GM18511 (cell line): ENCODE measurements at regions not wholly inside any gene's neighbourhood (a gene's known extent, or its start where the extent isn't known, plus 50 kb on each side); places are given as distances from the start of the nearest gene placed in this dataset.
"Not testable (repeated sequence)": the region's sequence is repeated elsewhere in the genome, so short reads cannot be mapped to it uniquely, and the experiment has no call there.

Experiments
- ATAC-seq: cut with Tn5 transposase; IDR thresholded peaks from one replicate; pipeline ENCODE4 v1.9.1; 2021; ENCODE audit warnings: mild to moderate bottlenecking, moderate library complexity; ENCODE audit not compliant: unreplicated experiment

- ATAC-seq, result no peak
These were observed 51.6 kb upstream of the BLTP1 start for GRCh38 chr4:122100508-122100907.

DNA sequence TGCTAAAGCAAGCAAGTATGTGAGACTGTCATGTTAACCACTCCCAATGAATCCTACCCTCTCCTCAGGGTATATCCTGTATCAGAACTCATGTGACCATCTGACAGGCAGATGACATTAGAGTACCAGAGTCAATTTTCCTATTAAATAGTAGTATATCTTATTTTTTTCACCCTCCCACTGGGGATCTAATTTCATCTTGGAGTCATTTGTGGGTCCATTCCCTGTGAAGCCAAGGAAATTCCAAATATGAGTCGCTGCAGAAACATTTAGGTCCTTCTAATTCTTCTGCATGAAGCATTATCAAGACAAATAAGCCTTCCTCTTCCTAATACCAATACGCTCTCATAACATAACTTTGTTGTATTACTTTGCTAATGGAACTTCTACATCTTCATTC, 52.2 kb upstream of the BLTP1 start:
- ATAC-seq, result no peak

DNA sequence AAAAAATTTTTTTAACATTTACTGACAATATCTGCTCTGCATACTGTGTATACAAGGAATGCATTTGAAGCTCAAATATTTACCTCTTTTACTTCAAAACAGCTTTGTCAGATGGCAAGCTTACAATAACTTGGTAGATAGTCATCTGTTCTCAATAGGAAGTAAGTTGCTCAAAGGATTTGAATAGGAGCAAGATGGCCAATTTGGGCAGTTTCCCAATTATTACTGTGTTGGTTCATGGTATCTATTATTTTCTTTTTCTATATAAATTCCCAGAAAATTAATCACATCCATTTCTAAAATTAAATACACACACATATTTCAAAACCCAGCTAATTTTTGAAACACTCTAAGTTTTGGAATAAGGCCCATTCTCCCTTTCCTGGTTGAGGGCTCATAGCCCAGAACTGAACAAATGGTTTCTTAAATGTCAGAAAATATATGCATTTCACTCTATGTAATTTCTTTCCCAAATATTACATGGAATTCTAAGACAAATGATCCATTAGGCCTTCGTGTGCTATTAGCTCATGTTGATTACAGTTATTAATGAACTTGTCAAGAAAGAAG, 60.2 kb upstream of the BLTP1 start:
- no peak for ATAC-seq

DNA sequence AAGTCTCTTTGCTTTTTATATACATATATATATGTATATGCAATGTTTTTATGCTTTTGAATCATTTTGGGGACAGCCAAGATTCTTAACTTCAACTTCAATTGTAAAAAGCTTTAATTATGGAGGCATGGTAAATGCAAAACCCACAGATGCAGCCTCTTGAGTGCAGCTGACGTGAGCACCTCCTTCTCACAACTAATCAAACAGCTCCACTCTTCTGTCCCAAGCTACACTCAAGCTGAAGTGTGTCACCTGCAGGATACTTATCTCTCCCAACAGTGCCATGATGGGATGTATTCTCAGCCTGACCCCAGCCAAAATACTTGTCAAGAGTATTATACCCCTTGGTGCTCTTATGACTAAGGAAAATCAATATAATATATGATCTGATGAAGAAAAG, 60.7 kb upstream of the BLTP1 start:
- no peak for ATAC-seq

GRCh38 chr4:122090989-122091388, 61.1 kb upstream of the BLTP1 start:
- ATAC-seq, result no peak

DNA sequence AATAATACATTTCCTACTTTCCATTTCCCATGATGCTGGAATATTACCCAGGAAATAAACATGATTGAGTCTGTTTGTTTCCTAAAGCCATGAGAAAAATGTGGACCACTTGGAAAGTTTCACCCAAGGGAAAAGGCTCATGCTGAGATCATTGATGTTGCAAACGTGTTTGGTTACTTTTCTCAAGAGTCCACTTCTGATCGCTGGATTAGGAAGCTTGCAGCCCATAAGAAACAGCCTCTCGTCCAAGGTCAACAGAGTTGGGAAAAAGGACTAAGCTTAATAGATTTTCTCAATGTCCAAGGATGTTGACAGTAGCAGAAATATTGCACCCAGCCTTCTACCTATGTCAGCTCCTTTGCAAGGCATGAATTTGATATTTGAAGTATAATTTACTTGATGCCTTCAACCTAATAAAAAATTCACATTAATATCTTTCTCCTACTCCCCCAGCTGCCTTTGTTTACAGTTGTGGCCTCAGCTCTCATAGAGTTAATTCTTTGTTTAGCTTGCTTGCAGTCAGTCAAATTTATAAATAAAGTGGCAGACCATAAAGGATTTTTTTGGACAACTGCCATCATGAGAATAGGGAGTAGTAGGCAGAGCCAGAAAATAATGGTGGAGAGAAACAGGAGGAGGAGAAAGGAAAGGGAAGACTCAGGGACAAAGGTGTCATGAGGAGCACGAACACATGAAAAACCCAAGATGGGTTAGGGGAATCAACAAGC, 65.6 kb upstream of the BLTP1 start:
- ATAC-seq, result no peak

DNA sequence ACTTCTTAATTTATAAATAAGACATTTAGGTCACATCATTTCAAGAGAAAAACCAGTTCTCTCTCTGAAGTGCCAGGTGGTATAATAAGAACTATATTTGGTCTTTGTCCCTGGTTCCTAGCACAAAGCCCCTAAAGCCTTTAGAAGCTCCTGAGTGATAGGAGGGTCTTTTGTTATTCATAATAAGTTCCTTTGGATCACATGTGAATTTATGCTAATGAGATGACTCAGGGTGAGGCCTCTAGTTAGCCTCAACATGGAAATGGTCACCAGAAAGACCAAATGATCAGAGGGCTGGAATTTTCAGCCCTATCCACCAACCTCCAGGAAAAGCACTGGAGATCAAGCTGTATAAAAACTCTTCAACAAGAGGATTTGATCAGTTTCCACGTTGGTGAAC, 68.1 kb upstream of the BLTP1 start:
- ATAC-seq, result no peak

DNA sequence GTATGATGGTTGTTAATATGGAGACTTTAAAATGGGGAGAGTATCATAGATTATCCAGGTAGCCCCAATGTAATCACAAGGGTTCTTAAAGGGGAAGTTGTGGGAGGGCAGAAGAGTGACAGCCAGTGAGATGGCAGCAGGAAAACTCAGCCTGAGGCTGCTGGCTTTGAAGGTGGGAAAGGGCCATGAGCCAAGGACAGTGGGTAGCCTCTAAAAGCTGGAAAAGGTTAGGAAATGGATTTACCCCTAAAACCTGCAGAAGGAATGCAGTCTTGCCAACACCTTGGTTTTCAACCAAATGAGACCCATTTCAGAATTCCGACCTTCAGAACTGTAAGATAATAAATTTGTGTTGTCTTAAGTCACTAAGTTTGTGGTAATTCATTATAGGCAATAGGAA, 68.8 kb upstream of the BLTP1 start:
- ATAC-seq, result no peak

GRCh38 chr4:122082661-122083060, 69.5 kb upstream of the BLTP1 start:
- ATAC-seq, result no peak

- ATAC-seq, result not testable (repeated sequence)
These were observed 74.5 kb upstream of the BLTP1 start for GRCh38 chr4:122077653-122078052.

DNA sequence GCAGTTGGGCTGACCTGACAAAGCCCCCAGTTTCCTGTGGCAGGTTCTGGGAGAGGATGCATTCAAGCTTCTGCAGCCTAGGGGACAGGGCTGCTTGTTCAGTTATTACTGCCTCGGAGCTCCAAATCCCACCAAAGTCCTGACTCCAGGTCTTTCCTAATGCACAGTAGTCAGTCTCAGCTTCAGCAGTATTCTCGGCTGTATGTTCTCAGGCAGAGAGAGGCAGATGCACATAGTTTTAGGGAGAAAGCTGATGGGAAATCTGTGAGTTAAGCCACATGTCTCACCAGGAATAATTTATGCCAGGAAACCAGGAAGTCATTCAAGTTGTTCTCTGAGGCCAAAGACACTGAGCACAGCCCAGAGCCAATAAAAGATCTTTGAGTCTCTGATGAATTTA, 75.3 kb upstream of the BLTP1 start:
- not testable (repeated sequence) for ATAC-seq

DNA sequence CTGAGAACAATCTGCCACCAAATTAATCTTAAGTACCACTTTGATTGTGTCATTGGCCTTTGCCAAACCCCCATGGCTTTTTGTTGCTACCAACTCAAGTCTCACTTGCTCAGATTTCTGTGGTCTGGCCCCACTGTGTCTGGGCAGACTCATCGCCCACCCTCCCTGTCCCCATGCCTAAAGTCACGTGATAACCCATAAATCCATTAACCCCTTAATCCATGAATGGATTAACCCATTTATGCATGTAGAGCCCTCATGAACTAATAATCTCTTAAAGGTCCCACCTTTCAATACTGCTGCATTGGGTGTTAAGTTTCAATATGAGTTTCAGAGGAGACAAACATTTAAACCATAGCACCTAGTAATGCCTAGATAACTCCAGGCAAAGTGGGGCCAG, 78.5 kb upstream of the BLTP1 start:
- ATAC-seq, result no peak

- no peak for ATAC-seq
These were observed 86.2 kb upstream of the BLTP1 start for GRCh38 chr4:122065915-122066314.

DNA sequence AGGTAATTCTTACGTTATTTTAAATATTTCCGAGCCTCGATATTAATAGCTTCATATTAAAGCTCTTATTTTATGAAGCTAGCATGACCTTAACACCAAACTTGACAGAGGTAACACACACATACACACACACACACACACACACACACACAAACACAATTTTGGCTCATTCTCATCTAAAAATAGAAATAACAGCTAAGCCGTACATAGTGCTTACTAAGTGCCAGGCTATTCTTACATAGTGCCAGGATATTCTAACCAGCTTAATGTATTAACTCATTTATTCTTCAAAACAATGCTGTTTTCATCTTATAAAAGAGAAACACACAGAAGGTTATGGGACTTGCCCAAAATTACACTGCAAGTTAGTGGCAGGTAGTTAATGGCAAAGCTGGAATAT, 87.0 kb upstream of the BLTP1 start:
- ATAC-seq, result no peak

GRCh38 chr4:122053186-122053585, 98.9 kb upstream of the BLTP1 start:
- ATAC-seq, result no peak

DNA sequence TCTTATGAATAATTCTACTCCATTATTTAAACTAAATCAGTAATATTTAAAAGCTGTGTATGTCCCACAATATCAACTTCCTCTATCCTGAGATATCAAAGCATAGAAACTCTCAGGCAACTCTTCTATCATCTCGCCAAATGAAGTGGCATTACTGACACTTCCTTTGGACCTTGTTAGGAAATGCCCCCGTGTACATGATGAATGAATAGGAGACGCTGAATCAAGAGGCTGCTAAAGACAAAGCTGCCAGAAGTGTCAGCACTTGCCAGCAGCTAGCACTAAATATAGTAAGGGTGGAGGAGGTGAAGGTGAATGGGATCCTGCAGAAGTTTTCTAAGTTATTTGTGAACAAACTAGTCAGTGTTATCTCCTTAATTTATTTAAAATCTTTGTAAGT, 99.5 kb upstream of the BLTP1 start:
- ATAC-seq, result no peak

DNA sequence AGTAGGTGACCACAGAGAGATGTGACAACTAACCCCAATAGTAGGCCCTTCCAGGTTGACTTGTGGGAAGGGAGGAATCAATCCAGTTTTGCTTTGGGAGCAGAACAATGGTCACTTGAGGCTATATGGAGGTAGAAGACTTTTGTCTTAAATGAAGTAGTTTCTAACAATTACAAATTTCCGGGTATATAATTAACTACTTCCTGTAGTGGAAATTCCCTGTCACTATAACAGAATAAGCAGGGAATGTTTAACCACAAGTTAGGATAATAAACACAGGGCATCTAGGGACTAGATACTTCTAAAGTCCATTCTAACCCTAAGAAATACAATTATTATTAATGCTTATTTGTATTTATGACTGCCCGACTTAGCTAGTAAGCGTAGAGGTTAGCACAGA, 99.0 kb upstream of the TRPC3 start:
- no peak for ATAC-seq

DNA sequence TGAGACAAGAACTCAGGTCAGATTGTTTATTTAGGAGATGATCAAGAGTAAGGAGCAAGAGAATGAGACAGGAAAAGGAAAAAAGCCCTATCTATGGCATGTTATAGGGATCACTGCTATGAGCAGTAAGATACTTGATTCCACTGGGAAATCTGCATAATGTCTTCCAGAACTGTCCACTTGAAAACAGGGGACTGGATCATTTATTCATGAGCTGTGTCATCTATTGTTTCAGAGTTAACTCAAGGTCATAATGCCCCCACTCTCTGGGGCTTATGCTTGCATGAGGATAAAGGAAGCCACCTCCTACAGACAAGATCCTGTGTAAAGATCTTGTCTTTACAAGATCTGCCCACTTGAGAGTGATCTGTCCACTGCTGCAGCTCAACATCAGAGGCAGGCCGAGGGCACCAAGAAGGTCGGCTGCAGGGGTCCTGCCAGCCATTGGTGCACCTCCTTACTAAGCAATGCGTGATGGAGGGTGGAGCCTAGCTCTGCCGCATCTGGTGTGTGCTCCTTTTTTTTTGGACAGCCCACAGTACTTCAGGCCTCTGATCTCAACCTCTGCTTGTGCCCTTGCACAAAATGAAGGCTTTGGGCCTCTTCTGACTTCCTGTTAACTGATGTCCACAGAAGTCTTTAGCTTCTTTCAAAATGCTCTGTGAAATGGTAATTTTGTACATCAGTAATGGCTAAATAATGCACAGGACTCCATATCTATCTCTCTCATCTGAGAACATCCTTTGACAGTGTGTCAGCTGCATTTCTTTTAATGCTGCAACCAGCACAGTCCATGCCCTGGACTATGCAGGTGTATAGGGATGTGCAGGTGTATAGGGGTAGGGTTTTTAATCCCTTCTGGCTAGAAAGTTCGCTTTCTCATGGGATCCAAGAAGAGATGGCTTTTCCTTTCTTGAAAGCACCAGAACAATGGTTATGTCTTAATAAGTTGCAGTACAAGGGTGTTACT, 95.9 kb upstream of the TRPC3 start:
- ATAC-seq, result no peak

DNA sequence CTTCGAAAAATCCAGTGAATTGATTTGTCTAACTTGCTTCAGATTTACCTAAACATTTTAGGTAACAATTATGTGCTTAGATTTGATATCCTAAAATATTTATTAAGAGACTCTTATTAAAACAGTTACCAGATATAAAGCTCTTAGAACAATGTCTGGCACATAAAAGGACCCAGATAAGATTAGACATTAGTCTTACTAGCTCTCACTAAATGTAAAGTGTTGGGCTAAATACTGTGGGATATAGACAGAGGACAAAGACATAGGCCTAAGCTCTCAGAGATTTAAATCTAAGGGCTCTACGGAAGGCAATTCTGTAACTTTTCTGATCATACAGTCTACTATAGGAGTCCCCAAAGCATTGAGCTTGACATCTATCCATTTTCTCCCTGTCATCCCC, 94.4 kb upstream of the TRPC3 start:
- no peak for ATAC-seq

- ATAC-seq, result no peak
These were observed 93.7 kb upstream of the TRPC3 start for GRCh38 chr4:122045533-122045932.

DNA sequence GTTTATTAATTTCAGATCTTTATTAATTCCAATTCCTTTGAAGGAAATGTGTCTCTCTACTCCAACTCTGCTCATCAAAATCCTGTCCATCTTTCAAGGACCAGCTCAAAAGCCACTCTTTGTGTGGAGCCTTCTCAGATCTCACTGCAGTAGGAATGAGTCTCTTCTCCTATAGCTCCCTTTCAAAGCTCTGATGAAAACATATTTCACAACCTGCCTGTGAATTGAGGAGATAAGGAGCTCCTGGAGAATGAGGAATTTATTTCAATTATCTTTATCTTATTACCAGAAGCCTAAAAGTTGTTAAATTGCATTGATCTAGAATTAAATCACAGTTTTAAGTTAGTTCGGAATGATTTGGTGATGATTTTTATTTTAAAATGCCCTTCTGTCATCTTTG, 92.6 kb upstream of the TRPC3 start:
- ATAC-seq, result no peak

DNA sequence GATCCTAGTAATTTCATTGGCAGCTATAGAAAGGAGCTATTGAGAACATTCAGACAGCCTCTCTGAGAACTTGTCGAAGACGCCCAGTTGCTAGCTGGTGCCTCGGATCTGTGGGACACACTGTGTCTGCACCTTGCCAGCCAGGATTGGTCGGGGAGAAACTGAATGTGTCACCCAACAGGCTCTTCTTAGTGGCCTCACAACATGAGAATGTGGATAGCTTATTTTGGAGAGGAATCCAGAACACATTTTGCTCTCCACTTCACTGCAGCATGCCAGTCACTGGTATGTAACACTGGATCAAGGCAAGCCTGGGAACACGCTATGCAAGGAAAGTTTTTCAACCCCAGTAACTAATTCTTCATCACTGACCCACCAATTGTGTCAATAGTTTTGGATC, 89.5 kb upstream of the TRPC3 start:
- no peak for ATAC-seq
